HG03280 (cell line): ENCODE measurements at regions not wholly inside any gene's neighbourhood (a gene's known extent, or its start where the extent isn't known, plus 50 kb on each side); places are given as distances from the start of the nearest gene placed in this dataset.
"Not testable (repeated sequence)": the region's sequence is repeated elsewhere in the genome, so short reads cannot be mapped to it uniquely, and the experiment has no call there.

ENCODE experiments used
- ATAC-seq: cut with Tn5 transposase; IDR thresholded peaks from one replicate; pipeline ENCODE4 v1.9.1; 2021; ENCODE audit warnings: mild to moderate bottlenecking, moderate library complexity; ENCODE audit not compliant: unreplicated experiment

DNA sequence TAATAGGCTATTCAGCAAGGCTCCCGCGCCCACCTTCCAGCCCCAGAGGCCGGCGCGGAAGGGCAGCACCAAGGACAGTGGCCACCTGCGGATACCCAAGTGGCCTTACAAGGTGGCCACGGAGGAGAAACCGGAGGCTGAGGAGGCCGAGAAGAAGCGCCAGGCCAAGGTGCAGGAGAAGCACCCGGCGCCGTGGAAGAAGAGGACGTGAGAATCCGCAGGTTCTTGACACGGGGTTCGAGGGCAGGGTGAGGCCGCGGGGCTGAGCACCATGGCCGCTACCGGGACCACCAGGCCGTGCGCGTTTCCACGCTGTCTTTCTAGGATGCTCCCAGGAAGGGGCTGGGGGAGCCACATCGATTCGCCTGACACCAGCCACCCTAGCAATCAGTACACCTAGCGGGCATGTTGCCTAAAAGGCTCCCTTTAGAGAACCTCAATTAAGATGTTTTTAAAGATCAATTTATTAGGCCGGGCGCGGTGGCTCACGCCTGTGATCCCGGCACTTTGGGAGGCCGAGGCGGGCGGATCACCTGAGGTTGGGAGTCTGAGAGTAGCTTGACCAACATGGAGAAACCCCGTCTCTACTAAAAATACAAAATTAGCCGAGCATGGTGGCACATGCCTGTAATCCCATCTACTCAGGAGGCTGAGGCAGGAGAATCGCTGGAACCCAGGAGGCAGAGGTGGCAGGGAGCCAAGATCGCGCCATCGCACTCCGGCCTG lies 134.3 kb upstream of the OR4C13 start:
- ATAC-seq: not testable (repeated sequence)

DNA sequence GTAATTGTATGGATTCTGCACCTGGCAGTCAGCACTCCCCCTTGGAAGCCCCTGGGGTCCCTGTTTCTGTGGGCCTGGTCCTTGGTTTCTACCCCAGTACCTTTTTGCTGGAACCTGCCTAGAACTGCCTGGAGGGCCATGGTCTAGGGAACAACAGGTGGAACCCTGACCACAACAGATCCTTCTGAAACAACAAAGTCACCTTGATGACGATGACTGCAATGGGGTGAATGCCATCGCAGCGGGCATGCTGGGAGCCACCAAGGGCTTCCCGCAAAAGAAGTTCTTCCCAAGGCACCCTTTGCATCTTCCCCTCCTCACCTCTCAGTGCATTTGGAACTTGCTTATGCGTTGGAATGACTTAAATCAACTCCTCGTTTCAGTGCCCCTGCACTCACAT lies 129.0 kb upstream of the OR4C13 start:
- not testable (repeated sequence) for ATAC-seq

- ATAC-seq: not testable (repeated sequence)
Measured at GRCh38 chr11:49850541-49850940, 101.7 kb upstream of the OR4C13 start.

DNA sequence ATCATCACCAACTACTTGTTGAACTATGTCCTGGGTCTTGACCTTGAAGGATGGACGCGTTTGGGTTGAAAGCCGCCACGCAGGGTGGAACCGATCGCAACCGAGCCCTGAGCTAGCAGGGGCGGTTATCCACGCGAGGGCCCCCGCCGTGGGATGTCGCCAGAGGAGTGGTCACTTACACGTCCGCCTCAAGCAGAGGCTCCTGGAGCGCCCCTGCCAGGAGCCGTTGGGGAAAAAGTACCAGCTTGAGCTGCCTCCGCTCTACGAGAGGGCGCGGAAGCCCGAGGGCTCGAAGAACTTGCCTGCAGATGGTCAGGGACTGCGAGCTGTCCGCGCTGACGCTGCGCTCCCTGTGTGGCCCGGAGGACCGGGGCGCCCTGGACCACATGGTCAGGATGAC lies 100.7 kb upstream of the OR4C13 start:
- no peak for ATAC-seq

- ATAC-seq: no peak
Measured at GRCh38 chr11:49851971-49852389, 100.2 kb upstream of the OR4C13 start.

DNA sequence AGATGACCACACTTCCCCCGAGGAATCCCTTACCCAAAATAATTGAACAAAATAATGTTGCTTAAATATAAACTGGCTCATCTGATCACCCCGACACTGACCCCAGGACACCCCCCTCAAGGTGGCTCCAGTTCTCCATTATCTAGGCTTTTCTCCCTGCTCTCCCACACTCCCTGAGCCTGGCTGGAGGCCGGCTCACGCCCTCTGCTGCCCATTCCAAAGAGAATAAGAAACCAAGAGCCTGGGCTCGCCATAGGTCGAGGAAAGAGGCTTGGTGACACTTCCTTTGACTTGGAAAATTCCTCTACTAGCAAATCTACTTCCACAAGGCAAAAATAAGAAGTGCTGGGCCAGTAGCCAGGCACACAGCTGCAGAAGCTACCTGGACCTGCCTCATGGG lies 63.3 kb upstream of the OR4C13 start:
- ATAC-seq: not testable (repeated sequence)

GRCh38 chr11:49891910-49892671 lies 60.1 kb upstream of the OR4C13 start:
- not testable (repeated sequence) for ATAC-seq

DNA sequence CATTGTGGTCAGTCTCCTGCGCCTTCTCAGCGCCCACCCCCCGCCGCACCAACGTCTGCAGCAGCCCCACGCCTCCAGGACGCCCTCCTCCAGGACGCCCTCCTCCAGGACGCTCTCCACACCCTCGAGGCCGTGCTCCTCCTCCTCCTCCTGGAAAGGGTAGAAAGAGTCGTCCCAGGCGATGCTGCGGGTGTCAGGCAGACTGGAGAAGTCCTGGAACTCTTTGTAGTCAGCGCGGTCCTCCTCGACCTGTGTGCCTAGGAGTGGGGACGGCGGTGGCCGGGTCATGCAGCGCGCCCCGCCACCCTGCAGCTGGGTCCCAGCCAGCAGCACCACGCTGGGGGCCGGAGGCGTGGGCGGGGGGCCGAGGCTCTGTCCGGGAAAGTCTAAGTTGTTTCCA lies 58.7 kb upstream of the OR4C13 start:
- ATAC-seq: not testable (repeated sequence)
